Mucosa of rectum (tissue), 2 donors: ENCODE measurements at regions not wholly inside any gene's neighbourhood (a gene's known extent, or its start where the extent isn't known, plus 50 kb on each side); places are given as distances from the start of the nearest gene placed in this dataset.
"Not testable (repeated sequence)": the region's sequence is repeated elsewhere in the genome, so short reads cannot be mapped to it uniquely, and the experiment has no call there.

ENCODE experiments used
- H3K27ac ChIP-seq, 2 donors: one replicate each; pipeline ENCODE4 v1.7.0; 2013; ENCODE audit warnings: inconsistent platforms in 2 of 2, low read depth in 2 of 2, low read length in 2 of 2
- H3K27me3 ChIP-seq, 2 donors: one replicate each; pipeline ENCODE4 v1.7.0; 2013; ENCODE audit warnings: low read length in 2 of 2; ENCODE audit not compliant: control insufficient read depth in 2 of 2, insufficient read depth in 2 of 2
- H3K36me3 ChIP-seq, 2 donors: one replicate each; pipeline ENCODE4 v1.7.0; 2013; ENCODE audit warnings: low read length in 2 of 2; ENCODE audit not compliant: control insufficient read depth in 2 of 2, insufficient read depth in 2 of 2
- H3K4me1 ChIP-seq, 2 donors: one replicate each; pipeline ENCODE4 v1.7.0; 2013; ENCODE audit warnings: low read length in 2 of 2, mild to moderate bottlenecking in 1 of 2; ENCODE audit not compliant: control insufficient read depth in 2 of 2, insufficient read depth in 2 of 2
- H3K4me3 ChIP-seq, 2 donors: one replicate each; pipeline ENCODE4 v1.7.0; 2013; ENCODE audit warnings: low read length in 2 of 2
- H3K9ac ChIP-seq, 2 donors: one replicate each; pipeline ENCODE4 v1.7.0; 2013; ENCODE audit warnings: low read length in 2 of 2, low read depth in 1 of 2, mild to moderate bottlenecking in 1 of 2
- H3K9me3 ChIP-seq, 2 donors: one replicate each; pipeline ENCODE4 v1.7.0; 2013; ENCODE audit warnings: low read length in 2 of 2; ENCODE audit not compliant: control insufficient read depth in 2 of 2
- donor health status: healthy.
- donor health status: Normal muscosa, but diverticular disease.

GRCh38 chr13:89457977-89458376 lies 1786.8 kb downstream of the SLITRK5 start:
- no peak overlapping the region for H3K9ac ChIP-seq
- H3K4me1 ChIP-seq: no peaks in the 10 kb centered on the region
- H3K27ac ChIP-seq: no peak overlapping the region
- H3K9me3 ChIP-seq: no peaks in the 10 kb centered on the region
- H3K4me3 ChIP-seq: no peak overlapping the region
- H3K27me3 ChIP-seq: no peaks in the 10 kb centered on the region
- H3K36me3 ChIP-seq: no peaks in the 10 kb centered on the region

GRCh38 chr13:89458456-89458855 lies 1787.3 kb downstream of the SLITRK5 start:
- H3K9me3 ChIP-seq: no peaks in the 10 kb centered on the region
- no peaks in the 10 kb centered on the region for H3K27me3 ChIP-seq

GRCh38 chr13:89460895-89461294 lies 1789.7 kb downstream of the SLITRK5 start:
- H3K9ac ChIP-seq, H3K36me3 ChIP-seq, H3K27ac ChIP-seq, H3K9me3 ChIP-seq, H3K4me3 ChIP-seq, H3K4me1 ChIP-seq, H3K27me3 ChIP-seq: not testable (repeated sequence)

More at GRCh38 chr13:89458456-89458855, 1787.3 kb downstream of the SLITRK5 start:
- H3K9ac ChIP-seq: no peak overlapping the region
- no peaks in the 10 kb centered on the region for H3K36me3 ChIP-seq
- H3K27ac ChIP-seq: no peak overlapping the region
- no peak overlapping the region for H3K4me3 ChIP-seq
- no peaks in the 10 kb centered on the region for H3K4me1 ChIP-seq

- no peaks in the 10 kb centered on the region for H3K4me1 ChIP-seq
- no peaks in the 10 kb centered on the region for H3K9me3 ChIP-seq
- no peak overlapping the region for H3K9ac ChIP-seq
- H3K27ac ChIP-seq: no peak overlapping the region
- no peak overlapping the region for H3K4me3 ChIP-seq
- no peaks in the 10 kb centered on the region for H3K36me3 ChIP-seq
- no peaks in the 10 kb centered on the region for H3K27me3 ChIP-seq
Measured at GRCh38 chr13:89465366-89465765, 1794.2 kb downstream of the SLITRK5 start.

GRCh38 chr13:89468081-89468480 lies 1796.9 kb downstream of the SLITRK5 start:
- H3K4me3 ChIP-seq: no peak overlapping the region
- H3K27me3 ChIP-seq: no peaks in the 10 kb centered on the region
- H3K9me3 ChIP-seq: no peaks in the 10 kb centered on the region

GRCh38 chr13:89470901-89471300 lies 1799.7 kb downstream of the SLITRK5 start:
- H3K4me1 ChIP-seq: no peaks in the 10 kb centered on the region
- H3K4me3 ChIP-seq: no peak overlapping the region

More at GRCh38 chr13:89468081-89468480, 1796.9 kb downstream of the SLITRK5 start:
- Histone ChIP-seq H3K27ac (no peak overlapping the region), H3K4me1 (no peaks in the 10 kb centered on the region), H3K36me3 (no peaks in the 10 kb centered on the region), H3K9ac (no peak overlapping the region)

GRCh38 chr13:89474432-89474831 lies 1803.3 kb downstream of the SLITRK5 start:
- Histone ChIP-seq H3K9me3 (peaks cover 0 to 4% of the 10 kb centered on the region in 2 donors), H3K36me3 (no peaks in the 10 kb centered on the region), H3K27me3 (no peaks in the 10 kb centered on the region), H3K9ac (no peak overlapping the region), H3K4me1 (no peaks in the 10 kb centered on the region), H3K27ac (no peak overlapping the region), H3K4me3 (no peak overlapping the region)

More at GRCh38 chr13:89470901-89471300, 1799.7 kb downstream of the SLITRK5 start:
- H3K27ac ChIP-seq: no peak overlapping the region
- no peaks in the 10 kb centered on the region for H3K27me3 ChIP-seq
- H3K9me3 ChIP-seq: peaks cover 0 to under 1% of the 10 kb centered on the region in 2 donors
- no peak overlapping the region for H3K9ac ChIP-seq
- no peaks in the 10 kb centered on the region for H3K36me3 ChIP-seq

- Histone ChIP-seq H3K4me1 (no peaks in the 10 kb centered on the region), H3K9ac (no peak overlapping the region), H3K27me3 (no peaks in the 10 kb centered on the region), H3K27ac (no peak overlapping the region), H3K9me3 (peaks cover 0 to 2% of the 10 kb centered on the region in 2 donors), H3K36me3 (no peaks in the 10 kb centered on the region), H3K4me3 (no peak overlapping the region)
Measured at GRCh38 chr13:89486065-89486464, 1814.9 kb downstream of the SLITRK5 start.

- no peak overlapping the region for H3K4me3 ChIP-seq
- no peaks in the 10 kb centered on the region for H3K36me3 ChIP-seq
- peaks cover 0 to 2% of the 10 kb centered on the region in 2 donors for H3K9me3 ChIP-seq
- H3K9ac ChIP-seq: no peak overlapping the region
- no peaks in the 10 kb centered on the region for H3K4me1 ChIP-seq
- H3K27ac ChIP-seq: no peak overlapping the region
- H3K27me3 ChIP-seq: no peaks in the 10 kb centered on the region
Measured at GRCh38 chr13:89486709-89487108, 1815.5 kb downstream of the SLITRK5 start.

GRCh38 chr13:89490661-89491060 lies 1819.5 kb downstream of the SLITRK5 start:
- H3K27ac ChIP-seq: no peak overlapping the region
- no peaks in the 10 kb centered on the region for H3K4me1 ChIP-seq
- H3K9ac ChIP-seq: no peak overlapping the region
- no peaks in the 10 kb centered on the region for H3K27me3 ChIP-seq
- H3K36me3 ChIP-seq: no peaks in the 10 kb centered on the region
- H3K4me3 ChIP-seq: no peak overlapping the region
- peaks cover 0 to 2% of the 10 kb centered on the region in 2 donors for H3K9me3 ChIP-seq

GRCh38 chr13:89496478-89496877 lies 1825.3 kb downstream of the SLITRK5 start:
- H3K36me3 ChIP-seq: no peaks in the 10 kb centered on the region
- no peaks in the 10 kb centered on the region for H3K4me1 ChIP-seq
- H3K4me3 ChIP-seq: no peak overlapping the region
- no peak overlapping the region for H3K27ac ChIP-seq
- H3K27me3 ChIP-seq: no peaks in the 10 kb centered on the region
- H3K9ac ChIP-seq: no peak overlapping the region
- no peaks in the 10 kb centered on the region for H3K9me3 ChIP-seq
